Fibroblast of lung (primary cell): ENCODE measurements at regions not wholly inside any gene's neighbourhood (a gene's known extent, or its start where the extent isn't known, plus 50 kb on each side); places are given as distances from the start of the nearest gene placed in this dataset.

Experiments used
- DNase-seq, 2 donors: peaks; one replicate each; pipeline versions ENCODE4 v3.0.0 to v3.0.0-alpha.2; 2010; ENCODE audit warnings: low read depth in 2 of 2
- H2AFZ ChIP-seq: 2 replicates; pipeline ENCODE4 v1.5.1; 2012; ENCODE audit warnings: low read length, control low read depth, inconsistent platforms
- H3K27ac ChIP-seq: 2 replicates; pipeline ENCODE4 v1.5.1; 2011; ENCODE audit warnings: low read length, control low read depth; ENCODE audit not compliant: insufficient read depth
- H3K27me3 ChIP-seq: 2 replicates; pipeline ENCODE4 v1.5.1; 2011; ENCODE audit warnings: mild to moderate bottlenecking, low read length; ENCODE audit not compliant: control insufficient read depth, insufficient read depth
- H3K36me3 ChIP-seq: 2 replicates; pipeline ENCODE4 v1.5.1; 2011; ENCODE audit warnings: low read length; ENCODE audit not compliant: control insufficient read depth, insufficient read depth
- H3K4me1 ChIP-seq: 2 replicates; pipeline ENCODE4 v1.5.1; 2011; ENCODE audit warnings: low read length; ENCODE audit not compliant: control insufficient read depth, insufficient read depth; ENCODE audit errors: extremely low read depth
- H3K4me2 ChIP-seq: 2 replicates; pipeline ENCODE4 v1.5.1; 2011; ENCODE audit warnings: low read length, control low read depth; ENCODE audit not compliant: insufficient read depth; ENCODE audit errors: extremely low read depth
- H3K4me3 ChIP-seq, 4 experiments: fragments of 200-600 bp in 1 of 4; sonication (generic) in 1 of 4; replicated peaks in 1 of 4; 2 replicates each; pipeline ENCODE4 v1.5.1; 2011 to 2016; ENCODE audit warnings: low read length in 4 of 4, low read depth in 3 of 4, mild to moderate bottlenecking in 3 of 4, control low read depth in 2 of 4, inconsistent platforms in 1 of 4, mixed read lengths in 1 of 4; ENCODE audit not compliant: insufficient read depth in 1 of 4; ENCODE audit errors: control extremely low read depth in 1 of 4
- H3K79me2 ChIP-seq: 2 replicates; pipeline ENCODE4 v1.5.1; 2012; ENCODE audit warnings: mild to moderate bottlenecking, low read length, inconsistent platforms; ENCODE audit not compliant: control insufficient read depth, insufficient read depth
- H3K9ac ChIP-seq: 2 replicates; pipeline ENCODE4 v1.5.1; 2011; ENCODE audit warnings: mild to moderate bottlenecking, low read length, control low read depth; ENCODE audit not compliant: insufficient read depth
- H3K9me3 ChIP-seq: 2 replicates; pipeline ENCODE4 v1.5.1; 2012; ENCODE audit warnings: low read depth, low read length; ENCODE audit not compliant: control insufficient read depth, insufficient read depth
- H4K20me1 ChIP-seq: 2 replicates; pipeline ENCODE4 v1.5.1; 2011; ENCODE audit warnings: low read length; ENCODE audit not compliant: control insufficient read depth, insufficient read depth; ENCODE audit errors: extremely low read depth
- EZH2 ChIP-seq: IDR thresholded peaks from 2 replicates; pipeline ENCODE4 v1.5.1; 2012; ENCODE audit warnings: low read length, control low read depth, mild to moderate bottlenecking; ENCODE audit errors: missing control alignments
- TF ChIP-seq, protein P1 (sequence below), 2 donors: IDR thresholded peaks in 1 of 2; conservative IDR thresholded peaks in 1 of 2; 1 replicate in 1 of 2; 2 replicates in 1 of 2; pipeline ENCODE4 v1.5.1; 2011 to 2012; ENCODE audit warnings: low read length in 2 of 2, control low read depth in 1 of 2, inconsistent platforms in 1 of 2, low read depth in 1 of 2, mild to moderate bottlenecking in 1 of 2

DNA sequence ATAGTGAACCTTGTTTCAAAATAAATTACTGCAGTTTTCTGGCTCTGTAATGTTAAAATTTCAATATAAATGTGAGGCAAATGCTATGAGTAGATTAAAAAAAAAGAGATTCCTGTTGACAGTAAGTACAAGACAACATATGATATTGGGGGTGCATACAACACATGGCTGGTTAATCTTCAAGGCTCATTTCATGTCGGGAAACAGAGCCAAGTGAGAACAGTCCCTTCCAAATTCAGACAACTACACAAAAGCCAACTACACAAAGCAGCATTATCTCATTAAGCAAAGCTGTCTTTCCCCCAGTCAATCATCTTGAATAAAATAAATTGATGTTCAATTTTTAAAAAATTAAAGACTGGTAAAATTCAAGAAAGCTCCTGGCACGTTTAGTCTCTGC lies 549.2 kb downstream of the CCDC85A start:
- Histone ChIP-seq H3K27me3 (no peaks in the 10 kb centered on the region), H3K36me3 (no peaks in the 10 kb centered on the region), H3K4me2 (no peak overlapping the region), H3K4me1 (no peaks in the 10 kb centered on the region), H3K9ac (no peak overlapping the region), H4K20me1 (no peaks in the 10 kb centered on the region), H3K9me3 (no peaks in the 10 kb centered on the region), H3K4me3 (no peak overlapping the region), H3K27ac (no peak overlapping the region), H2AFZ (no peak overlapping the region), H3K79me2 (no peaks in the 10 kb centered on the region)
- TF ChIP-seq EZH2: no peak
- TF ChIP-seq, protein P1, sequence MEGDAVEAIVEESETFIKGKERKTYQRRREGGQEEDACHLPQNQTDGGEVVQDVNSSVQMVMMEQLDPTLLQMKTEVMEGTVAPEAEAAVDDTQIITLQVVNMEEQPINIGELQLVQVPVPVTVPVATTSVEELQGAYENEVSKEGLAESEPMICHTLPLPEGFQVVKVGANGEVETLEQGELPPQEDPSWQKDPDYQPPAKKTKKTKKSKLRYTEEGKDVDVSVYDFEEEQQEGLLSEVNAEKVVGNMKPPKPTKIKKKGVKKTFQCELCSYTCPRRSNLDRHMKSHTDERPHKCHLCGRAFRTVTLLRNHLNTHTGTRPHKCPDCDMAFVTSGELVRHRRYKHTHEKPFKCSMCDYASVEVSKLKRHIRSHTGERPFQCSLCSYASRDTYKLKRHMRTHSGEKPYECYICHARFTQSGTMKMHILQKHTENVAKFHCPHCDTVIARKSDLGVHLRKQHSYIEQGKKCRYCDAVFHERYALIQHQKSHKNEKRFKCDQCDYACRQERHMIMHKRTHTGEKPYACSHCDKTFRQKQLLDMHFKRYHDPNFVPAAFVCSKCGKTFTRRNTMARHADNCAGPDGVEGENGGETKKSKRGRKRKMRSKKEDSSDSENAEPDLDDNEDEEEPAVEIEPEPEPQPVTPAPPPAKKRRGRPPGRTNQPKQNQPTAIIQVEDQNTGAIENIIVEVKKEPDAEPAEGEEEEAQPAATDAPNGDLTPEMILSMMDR (conservative IDR thresholded peaks at IDR 0.05 in 1 of 2, IDR thresholded peaks at IDR 0.05 in 1 of 2; ENCODE audit: low read depth in 1 of 2, low read length in 2 of 2): no peak
- DNase-seq: no peak

DNA sequence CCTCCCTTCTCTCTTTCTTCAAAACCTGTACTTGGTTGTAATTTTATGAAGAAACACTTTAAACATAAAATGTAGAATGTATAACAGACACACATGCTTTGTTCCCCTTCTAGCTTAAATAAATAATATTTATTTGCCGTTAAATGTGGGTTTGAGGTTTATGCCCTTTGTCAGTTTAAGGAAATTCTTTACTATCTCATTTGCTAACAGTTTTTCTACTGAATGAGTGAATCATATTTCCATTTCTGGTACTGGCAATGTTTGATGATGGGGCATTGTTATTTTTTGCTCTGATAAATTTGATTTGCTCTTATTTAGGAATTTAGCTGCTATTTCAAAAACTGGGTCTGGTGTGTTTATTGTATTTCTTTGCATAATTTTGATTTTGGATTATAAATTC lies 555.6 kb downstream of the CCDC85A start:
- peak in 1 of 2 donors; percentile 26 for DNase-seq
- no peak overlapping the region for H3K4me2 ChIP-seq
- H3K36me3 ChIP-seq: no peaks in the 10 kb centered on the region
- no peaks in the 10 kb centered on the region for H3K9me3 ChIP-seq
- H4K20me1 ChIP-seq: no peaks in the 10 kb centered on the region
- H3K4me1 ChIP-seq: no peaks in the 10 kb centered on the region
- H2AFZ ChIP-seq: no peak overlapping the region
- no peaks in the 10 kb centered on the region for H3K27me3 ChIP-seq
- H3K79me2 ChIP-seq: no peaks in the 10 kb centered on the region
- H3K27ac ChIP-seq: no peak overlapping the region
- H3K4me3 ChIP-seq: no peak overlapping the region
- TF ChIP-seq, protein P1 (conservative IDR thresholded peaks at IDR 0.05 in 1 of 2, IDR thresholded peaks at IDR 0.05 in 1 of 2; ENCODE audit: low read depth in 1 of 2, low read length in 2 of 2): no peak
- TF ChIP-seq EZH2: no peak
- H3K9ac ChIP-seq: no peak overlapping the region

DNA sequence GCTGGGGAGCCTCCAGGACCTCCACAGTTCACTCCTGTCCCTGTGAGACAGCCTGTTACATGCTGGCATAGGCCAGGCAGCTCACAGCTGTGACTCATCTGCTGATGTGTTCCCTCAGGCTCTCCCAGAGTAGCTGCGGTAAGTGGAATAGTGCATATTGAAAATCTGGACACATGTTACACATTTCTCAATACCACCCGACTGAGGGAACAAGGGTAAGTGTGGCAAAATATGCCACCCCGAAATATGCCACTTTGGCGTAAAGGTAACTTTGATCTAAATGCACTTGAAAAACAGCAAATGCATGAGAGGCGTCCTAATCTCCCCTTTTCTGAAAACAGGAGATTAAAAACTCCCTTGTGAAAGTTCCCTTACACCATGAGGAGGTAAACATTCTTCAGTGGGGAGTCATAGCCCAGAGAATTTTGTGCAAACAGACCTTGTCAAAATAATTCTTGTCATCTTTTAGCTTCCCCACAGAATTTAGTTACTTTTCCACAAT lies 557.9 kb downstream of the CCDC85A start:
- H3K9ac ChIP-seq: no peak overlapping the region
- H3K9me3 ChIP-seq: no peaks in the 10 kb centered on the region
- H3K27ac ChIP-seq: peak overlapping the region; percentile 4
- TF ChIP-seq, protein P1 (conservative IDR thresholded peaks at IDR 0.05 in 1 of 2, IDR thresholded peaks at IDR 0.05 in 1 of 2; ENCODE audit: low read depth in 1 of 2, low read length in 2 of 2): no peak
- no peak for TF ChIP-seq EZH2
- peak; percentile 88 to 97 for DNase-seq
- H2AFZ ChIP-seq: no peak overlapping the region
- no peaks in the 10 kb centered on the region for H4K20me1 ChIP-seq
- H3K36me3 ChIP-seq: no peaks in the 10 kb centered on the region
- H3K4me3 ChIP-seq: peak overlapping the region in 1 of 4 experiments; percentile 12
- H3K27me3 ChIP-seq: no peaks in the 10 kb centered on the region
- H3K4me2 ChIP-seq: no peak overlapping the region
- H3K4me1 ChIP-seq: no peaks in the 10 kb centered on the region
- H3K79me2 ChIP-seq: no peaks in the 10 kb centered on the region
